ENCODE measurements at regions not wholly inside any gene's neighbourhood (a gene's known extent, or its start where the extent isn't known, plus 50 kb on each side); places are given as distances from the start of the nearest gene placed in this dataset.
"Not testable (repeated sequence)": the region's sequence is repeated elsewhere in the genome, so short reads cannot be mapped to it uniquely, and the experiment has no call there.

DNA sequence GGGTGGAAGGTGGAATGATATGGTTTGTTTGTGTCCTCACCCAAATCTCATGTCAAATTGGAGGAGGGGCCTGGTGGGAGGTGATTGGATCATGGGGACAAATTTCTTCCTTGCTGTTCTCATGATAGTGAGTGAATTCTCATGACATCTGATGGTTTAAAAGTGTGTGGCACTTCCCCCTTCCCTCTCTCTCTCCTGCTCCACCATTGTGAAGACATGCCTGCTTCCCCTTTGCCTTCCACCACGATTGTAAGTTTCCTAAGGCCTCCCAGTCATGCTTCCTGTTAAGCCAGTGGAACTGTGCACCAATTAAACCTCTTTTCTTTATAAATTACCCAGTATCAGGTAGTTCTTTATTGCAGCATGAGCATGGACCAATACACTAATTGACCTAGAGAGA lies 99.0 kb upstream of the ZBED5 start:
- not testable (repeated sequence) for DNase-seq (ENCODE audit: low read depth, low spot score)

DNA sequence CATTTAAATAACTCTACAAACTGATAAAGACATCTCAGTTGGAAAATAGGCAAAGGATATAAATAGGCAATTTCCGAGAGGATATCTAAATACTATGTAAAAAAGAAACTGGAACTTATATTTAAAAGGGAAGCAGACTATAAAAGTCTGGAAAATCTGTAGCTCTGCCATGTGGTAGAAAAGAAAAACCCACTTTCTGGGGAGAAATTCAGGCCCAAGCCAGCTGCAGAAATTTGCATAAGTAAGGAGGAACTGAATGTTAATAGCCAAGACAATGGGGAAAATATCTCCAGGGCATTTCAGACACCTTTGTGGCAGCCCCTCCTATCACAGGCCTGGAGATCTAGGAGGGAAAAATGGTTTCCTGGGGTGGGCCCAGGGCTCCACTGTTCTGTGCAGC lies 97.8 kb upstream of the ZBED5 start:
- DNase-seq (ENCODE audit: low read depth, low spot score) = no peak

DNA sequence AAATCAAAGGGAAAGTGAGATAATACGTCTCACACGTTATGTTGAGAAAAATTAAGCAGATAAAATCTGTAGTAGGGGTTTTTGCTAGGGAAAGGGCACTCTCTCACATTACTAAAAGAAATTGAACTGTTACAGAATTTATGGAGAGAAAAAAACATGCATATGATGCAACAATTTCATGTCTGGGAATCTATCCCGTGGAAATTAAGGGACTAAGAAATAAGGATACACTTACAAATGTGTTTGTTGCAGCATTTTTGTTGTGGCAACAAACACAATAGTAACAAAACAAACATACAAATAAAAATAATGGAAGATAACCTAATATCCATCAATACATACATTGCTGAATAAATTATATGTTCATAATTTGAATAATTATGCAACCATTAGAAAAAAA lies 96.3 kb upstream of the ZBED5 start:
- DNase-seq (ENCODE audit: low read depth, low spot score) = no peak

DNA sequence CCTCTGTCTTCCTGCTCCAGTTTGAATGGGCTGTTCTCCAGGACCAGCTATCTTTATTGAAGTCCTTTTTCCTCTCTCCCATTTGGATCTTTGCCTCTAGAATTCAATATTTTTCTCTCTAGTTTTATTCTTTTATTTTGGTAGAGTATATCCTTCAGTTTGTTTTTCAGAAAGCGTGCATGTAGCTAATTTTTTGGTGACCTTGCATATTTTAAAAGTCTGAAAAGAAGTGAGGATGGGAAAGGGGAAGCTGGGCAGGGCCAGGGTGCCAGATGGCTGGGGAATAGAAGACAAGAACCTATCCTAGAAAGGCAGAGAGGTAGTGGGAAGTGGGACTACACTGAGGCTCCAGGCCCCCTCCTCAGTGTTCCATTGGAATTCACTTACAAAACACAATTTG lies 95.0 kb upstream of the ZBED5 start:
- no peak for DNase-seq (ENCODE audit: low read depth, low spot score)

DNA sequence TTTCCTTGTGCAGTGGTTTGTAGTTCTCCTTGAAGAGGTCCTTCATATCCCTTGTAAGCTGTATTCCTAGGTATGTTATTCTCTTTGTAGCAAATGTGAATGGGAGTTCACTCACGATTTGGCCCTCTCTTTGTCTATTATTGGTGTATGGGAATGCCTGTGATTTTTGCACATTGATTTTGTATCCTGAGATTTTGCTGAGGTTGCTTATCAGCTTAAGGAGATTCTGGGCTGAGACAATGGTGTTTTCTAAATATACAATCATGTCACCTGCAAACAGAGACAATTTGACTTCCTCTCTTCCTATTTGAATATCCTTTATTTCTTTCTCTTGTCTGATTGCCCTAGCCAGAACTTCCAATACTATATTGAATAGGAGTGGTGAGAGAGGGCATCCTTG lies 90.1 kb upstream of the ZBED5 start:
- DNase-seq (ENCODE audit: low read depth, low spot score) = not testable (repeated sequence)

DNA sequence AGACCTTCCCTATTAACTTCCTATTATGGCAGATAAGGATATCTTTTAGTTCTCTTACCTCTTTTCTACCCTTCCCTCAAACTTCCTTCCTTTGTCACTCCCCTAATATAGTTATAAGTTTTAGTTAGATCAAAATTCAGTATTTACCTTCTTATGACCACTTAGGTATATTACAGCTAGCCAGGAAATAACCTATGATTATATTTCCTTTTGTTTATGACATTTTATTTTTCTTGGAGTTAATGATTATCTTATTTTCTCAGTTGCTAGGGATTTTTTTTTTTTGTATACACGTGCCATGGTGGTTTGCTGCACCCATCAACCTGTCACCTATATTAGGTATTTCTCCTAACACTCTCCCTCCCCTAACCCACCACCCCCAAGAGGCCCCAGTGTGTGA lies 88.2 kb upstream of the ZBED5 start:
- no peak for DNase-seq (ENCODE audit: low read depth, low spot score)

DNA sequence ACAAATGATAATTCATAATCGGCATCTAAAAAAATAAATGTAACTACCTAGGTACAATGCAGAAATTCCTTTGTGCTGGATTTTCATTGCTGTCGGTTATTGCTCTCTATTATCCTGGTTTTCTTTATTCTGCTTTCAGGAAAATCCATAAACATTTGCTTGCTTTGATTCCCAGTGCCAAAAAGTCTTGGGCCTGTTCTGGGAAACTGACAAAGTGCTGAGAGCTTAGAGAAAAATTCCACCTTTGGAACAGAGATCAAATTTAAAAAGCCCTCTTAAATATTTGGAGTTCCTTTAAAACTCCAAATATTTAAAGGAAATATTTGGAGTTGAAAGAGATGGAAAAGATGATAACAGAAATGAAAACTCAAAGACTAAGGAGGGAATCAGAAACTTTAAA lies 87.3 kb upstream of the ZBED5 start:
- no peak for DNase-seq (ENCODE audit: low read depth, low spot score)

DNA sequence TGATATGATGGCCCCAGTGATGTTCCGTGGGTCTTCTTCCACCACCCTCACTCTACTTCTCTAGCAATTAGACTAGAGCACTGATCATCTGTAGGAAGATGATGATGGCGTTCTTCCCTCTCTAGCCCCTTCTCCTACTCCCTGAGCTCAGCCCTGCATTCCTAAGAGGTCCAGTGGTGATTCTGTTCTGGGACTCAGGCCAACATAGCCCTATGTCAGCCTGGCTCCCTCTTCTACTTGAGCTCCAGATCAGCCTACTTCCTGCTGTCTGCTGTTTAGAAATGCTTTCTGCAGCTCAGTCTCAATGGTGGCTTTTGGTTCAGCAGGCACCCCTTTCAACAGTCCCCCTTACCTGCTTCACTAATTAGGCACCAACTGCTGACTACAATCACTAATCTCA lies 86.1 kb upstream of the ZBED5 start:
- no peak for DNase-seq (ENCODE audit: low read depth, low spot score)

DNA sequence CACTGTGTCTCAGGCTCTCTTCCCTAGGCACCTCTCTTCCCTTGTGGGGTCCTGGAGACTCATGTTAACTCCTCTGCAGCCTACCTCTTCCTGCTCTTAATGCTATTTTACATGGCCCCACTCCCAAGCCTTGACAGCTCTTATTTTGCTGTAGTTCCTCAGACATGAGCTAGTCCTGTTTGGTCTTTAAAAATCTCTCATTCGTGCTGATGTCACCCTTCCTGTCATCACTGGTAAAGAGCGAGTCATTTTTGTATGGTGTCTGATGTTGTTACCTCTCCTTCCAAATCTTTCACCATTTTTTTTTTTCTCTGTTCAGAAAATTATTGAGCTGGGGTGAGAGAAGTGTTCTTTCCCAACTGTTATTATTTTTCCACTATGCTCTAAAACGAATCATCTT lies 84.8 kb upstream of the ZBED5 start:
- DNase-seq (ENCODE audit: low read depth, low spot score) = no peak

DNA sequence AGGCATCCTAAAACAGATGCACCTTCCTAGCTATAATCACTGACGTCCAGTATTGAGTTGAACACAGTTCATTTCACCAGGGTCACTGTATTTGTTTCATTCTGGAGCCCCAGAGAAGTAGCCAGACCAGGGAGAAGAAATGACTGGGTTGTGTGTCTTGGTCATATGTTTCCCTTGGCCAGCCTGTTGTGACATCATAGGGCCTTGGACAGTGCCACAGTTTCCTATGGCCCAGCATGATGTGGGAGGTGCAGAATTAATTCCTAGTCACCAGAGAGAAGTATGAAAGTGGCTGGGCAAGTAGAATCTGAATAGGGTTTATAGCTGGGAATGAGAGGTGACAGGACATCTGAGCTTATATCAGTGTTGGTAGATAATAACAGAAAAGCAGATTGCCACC lies 84.0 kb upstream of the ZBED5 start:
- DNase-seq (ENCODE audit: low read depth, low spot score) = no peak

DNA sequence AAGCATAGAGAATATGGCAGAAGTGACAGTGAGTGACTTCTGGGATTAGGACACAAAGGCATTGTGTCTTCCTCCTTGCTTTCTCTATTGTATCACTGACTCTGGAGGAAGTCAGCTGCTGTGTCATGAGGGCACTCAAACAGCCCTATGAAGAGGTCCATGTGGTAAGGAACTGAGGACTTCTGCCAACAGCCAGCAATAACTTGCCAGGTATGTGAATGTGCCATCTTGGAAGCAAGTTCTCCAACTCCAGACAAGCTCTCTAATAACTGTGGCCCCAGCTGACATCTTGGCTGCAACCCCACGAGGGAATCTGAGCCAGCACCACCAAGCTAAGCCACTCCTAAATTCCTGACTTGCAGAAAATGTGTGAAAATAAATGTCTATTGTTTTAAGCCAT lies 83.6 kb upstream of the ZBED5 start:
- no peak for DNase-seq (ENCODE audit: low read depth, low spot score)

DNA sequence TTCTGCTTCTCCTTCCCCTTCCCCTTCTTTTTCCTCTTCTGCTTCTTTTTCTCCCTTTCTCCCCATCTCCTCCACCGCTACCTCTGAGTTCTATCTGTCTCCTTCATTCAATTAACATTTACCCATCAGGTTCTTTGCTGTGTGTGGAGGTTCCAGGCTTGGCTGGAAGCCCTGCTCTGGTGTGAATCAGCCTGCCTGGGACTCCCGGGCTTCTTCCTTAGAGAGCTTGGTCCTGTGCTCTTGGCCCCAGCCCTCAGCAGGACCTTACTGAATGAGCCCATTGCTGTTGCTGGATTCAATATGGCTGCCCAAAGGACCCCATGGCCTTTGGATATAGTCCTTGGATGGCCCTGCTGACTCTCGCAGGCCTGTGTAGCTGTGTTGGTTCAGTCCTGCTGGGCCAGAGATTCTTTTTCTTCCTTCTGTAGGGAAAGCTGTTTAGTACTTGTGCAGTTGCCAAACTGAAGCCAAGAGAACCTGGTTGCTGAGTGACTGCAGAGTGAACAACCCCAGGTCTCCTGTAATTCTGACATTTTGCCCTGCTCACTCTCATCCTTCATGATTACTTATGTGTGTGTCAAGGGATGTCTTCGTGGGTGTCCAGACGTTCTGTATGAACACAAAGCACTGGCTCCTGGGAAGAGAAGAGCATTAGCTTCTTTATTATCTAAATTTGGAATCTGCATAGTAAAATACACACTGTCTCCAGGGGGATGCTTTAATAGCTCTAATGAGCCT lies 81.0 kb upstream of the ZBED5 start:
- no peak for DNase-seq (ENCODE audit: low read depth, low spot score)

DNA sequence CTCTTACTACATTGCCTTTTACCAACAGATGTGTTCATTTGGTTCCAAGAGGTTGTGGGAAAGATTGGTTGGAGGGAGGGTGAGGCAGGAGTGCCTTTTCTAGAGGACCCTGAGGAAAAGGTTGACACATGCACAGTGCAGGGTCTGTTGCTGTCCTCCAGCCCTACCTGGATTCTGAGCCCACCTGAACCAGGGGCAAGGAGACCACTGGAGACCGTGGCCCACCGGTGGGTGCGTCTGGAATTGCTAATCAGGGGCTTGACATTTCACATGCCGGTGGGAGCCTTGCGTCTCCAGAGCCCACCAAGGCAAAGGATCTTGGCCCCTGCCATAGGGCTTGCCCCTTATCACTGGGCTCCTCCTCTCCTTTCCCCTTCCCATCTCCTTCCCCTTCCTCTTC lies 80.4 kb upstream of the ZBED5 start:
- no peak for DNase-seq (ENCODE audit: low read depth, low spot score)

DNA sequence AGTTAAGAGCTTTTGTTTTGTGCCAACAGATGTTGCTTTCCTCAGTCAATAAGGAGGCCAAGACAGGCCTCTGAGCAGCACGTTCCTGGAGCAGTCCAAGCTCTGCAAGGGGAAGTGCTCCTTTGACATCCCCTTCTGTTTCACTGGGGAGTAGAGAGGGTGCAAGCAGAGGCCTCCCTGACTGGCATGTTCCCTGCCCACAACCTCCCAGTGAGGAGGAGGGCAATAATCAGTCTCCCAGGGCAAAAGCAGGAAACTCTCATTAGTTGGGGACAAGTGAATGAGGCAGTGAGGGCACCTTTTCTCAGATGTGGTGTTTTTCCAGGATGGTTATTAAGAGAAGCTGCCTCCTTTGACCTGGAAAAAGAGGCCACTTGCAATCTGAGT lies 79.5 kb upstream of the ZBED5 start:
- DNase-seq (ENCODE audit: low read depth, low spot score) = no peak

DNA sequence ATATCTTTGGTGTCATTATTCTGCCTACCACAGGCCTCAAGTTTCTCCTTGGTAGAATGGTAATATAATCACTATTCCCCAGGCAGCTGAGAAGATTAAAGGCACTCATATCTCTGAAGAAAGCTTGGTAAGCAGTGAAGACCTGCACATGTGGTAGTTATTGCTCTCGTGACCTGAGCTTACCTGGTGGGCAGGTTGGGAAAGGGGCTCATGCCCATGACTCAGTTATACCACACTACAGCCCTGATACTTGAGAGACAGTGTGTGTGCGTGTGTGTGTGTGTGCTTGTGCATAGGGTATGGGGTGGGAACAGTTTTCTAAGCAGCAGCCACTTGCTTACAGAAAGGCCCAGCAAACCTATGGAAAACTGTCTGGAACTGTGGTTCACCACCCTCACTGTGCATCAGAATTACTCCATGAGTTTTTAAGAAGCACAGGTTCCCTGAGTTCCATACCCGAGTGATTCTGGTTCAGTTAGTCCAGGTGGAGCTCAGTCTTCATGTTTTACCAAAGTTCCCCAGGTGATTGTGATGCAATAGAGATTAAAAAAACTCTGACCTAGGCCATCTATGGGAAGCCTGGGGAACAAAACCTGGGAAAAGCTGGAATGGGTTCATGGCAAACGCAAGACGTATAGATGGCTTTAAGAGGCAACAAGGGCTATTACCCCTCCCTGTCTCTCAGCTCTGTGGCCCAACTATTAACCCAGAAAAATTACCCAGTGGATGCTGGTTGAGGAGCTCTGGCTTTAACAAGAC lies 79.0 kb upstream of the ZBED5 start:
- DNase-seq (ENCODE audit: low read depth, low spot score) = no peak

DNA sequence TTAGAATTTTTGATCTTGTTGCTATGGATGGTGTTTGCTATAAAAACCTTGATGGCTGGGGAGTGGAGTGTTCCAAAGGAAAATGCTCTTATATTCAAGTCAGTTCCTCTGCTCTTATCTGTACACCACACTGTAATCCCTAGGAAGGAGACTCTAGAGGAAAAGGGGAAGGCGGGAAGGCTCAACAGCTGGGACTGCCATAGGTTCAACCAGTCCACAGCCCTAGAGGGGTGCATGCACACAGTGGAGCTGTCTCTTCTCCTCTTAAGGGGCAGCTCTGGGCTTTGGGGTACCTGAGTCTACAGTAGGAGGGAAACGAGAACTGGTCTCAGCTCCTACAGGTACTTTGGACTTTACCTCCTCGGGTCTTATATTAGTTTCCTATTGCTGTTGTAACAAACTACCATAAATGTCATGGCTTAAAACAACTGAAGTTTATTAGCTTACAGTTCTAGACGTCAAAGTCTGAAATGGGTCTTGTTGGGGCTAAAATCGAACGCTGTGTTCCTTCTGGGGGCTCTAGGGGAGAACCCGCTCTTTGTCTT lies 77.2 kb upstream of the ZBED5 start:
- DNase-seq (ENCODE audit: low read depth, low spot score) = no peak

DNA sequence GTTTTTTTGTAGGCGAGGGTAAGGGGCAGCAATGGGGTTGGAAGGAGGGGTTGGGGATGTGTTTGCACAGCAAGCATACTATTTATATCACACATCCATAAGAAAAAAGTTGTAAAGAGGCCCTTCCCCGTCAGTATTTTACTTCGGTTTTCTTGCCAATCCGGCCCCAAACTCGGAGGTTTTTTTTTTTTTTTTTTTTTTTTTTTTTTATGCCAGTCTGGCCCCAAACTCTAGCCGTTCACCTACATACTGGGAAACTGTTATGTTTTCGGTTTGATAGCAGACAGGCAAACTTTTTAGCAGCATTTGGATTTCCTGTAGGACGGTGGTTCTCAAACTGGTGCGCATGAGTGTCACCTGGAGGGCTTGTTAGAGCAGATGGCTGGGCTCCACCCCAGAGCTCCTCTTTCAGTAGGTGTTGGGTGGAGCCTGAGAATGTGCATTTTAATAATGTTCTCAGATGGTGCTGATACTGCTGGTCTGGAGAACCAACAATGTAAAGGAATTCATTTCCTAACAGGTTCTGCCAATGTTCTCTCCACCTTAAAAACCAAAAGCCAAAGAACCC lies 76.5 kb upstream of the ZBED5 start:
- no peak for DNase-seq (ENCODE audit: low read depth, low spot score)

DNA sequence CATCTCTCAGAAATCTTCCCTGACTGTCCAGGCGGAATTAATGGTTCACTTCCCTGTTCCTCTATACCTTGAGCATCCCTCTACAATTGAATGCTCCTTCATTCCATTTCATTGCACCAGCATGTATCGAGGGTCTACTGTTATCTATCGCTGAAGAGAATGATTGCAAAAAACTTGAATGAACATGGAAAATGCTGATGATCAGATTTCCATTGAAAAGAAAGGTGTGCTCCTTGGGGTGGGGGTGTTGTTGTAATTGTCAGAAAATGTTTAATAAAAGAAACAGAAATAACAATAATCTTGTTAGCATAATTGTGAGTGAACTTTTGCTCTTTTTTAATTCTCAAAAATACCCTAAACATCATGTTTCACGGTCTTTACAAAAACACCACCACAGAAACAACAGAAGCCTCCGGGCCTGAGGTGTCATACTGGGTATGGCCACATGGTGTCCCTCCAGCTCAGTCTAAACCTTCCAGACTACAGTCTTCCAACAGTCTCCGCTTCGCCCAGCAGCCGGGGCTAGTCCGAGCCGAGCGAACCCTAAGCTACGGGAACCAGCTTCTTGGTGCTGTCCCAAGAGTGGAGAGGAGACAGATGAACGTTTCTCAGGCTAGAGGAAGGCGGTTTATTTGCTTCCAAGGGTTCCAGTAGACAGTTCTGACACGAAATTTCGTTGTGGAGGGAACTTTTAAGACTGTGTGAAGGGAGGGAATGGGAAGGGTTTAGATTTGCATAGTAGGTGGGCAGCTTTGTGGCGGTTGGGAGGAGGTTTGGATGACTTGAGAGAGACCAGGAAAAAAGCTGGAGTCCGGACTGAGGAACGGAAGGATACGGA lies 75.8 kb upstream of the ZBED5 start:
- DNase-seq (ENCODE audit: low read depth, low spot score) = peak; percentile 75

DNA sequence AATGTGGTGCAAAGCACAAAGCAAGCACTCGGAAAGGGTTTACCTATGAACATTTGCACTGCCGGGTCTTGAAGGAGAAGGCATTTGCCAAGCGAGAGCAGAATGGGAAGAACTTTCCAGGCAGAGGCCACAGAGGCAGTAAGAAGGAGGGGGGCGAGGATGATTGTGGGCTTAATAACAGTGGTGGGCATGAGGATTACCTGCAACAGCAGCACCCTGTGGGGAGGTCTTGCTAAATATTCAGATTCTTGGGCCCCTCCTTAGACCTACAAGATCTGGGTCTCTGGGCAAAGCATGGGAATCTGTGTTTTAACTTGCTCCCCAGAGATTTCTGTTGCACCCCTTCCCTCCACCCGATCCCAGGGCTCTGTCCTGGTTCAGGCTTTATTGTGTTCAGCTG lies 75.1 kb upstream of the ZBED5 start:
- no peak for DNase-seq (ENCODE audit: low read depth, low spot score)

DNA sequence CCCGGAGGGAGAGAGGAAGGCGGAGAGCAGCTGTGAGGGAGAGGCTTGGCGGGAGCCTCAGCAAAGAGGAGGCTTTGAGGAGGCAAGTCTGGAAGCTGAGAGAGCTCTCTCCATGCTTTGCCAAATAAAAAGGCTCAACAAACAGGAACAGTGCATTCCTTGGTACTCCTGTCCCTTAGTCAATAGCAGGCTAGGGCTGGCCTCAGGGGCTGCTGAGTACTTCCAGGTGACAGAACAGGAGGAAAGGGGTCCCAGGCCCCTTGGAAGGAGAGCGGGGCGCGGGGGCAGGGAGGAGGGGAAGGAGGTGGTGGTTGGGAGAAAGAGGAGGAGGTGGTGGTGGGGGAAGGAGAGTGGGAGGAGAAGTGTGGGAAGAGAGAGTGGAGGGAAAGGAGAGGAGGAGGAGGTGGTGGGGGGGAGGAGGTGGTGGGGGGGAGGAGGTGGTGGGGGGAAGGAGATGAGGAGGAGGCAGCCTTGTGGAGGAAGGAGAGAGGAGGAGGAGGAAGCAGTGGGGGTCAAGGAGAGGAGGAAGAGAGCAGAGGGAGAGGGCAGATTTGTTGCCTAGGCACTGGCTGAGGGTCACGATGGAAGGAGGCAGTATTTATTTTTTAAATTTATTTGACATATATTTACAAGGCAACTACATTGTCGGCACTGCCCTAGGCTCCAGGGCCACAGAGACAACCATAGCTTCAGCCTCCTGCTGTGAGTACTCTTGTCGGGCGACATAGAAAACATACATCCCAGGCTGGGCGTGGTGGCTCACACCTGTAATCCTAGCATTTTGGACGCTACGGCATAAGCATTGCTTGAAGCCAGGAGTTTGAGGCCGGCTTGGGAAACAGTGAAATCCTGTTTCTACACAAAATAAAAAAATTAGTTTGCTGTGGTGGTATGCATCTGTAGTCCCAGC lies 74.2 kb upstream of the ZBED5 start:
- no peak for DNase-seq (ENCODE audit: low read depth, low spot score)

Measured in pulmonary artery endothelial cell (primary cell).